ENCODE measurements at regions not wholly inside any gene's neighbourhood (a gene's known extent, or its start where the extent isn't known, plus 50 kb on each side); places are given as distances from the start of the nearest gene placed in this dataset.

DNA sequence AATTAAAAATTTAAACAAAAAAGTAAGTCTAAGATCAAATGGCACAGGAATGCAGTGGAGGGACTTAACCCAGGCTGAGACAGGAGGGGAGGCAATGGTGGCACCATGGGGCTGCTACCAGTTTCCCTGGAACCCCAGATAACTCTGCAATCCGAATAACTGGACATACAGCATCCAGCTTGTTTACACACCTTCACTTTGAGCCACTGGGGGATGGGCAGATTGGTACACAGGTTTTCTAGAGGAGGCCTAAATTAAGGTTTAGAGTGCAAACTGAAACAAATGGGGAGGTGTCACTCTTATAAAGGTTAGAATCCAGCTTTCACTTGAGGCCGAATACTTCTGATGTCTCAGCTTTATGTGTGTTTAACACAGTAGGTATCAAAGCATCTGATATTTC lies 189.3 kb upstream of the FN1 start:
- H3K9me3 Mint-ChIP-seq, result no peaks in the 10 kb centered on the region
- H3K36me3 Mint-ChIP-seq, result no peaks in the 10 kb centered on the region
- H3K4me1 Mint-ChIP-seq, result no peaks in the 10 kb centered on the region
- H3K4me3 Mint-ChIP-seq, result no peak overlapping the region
- H3K27me3 Mint-ChIP-seq, result peaks cover 3% of the 10 kb centered on the region
- H3K27ac Mint-ChIP-seq, result no peak overlapping the region

DNA sequence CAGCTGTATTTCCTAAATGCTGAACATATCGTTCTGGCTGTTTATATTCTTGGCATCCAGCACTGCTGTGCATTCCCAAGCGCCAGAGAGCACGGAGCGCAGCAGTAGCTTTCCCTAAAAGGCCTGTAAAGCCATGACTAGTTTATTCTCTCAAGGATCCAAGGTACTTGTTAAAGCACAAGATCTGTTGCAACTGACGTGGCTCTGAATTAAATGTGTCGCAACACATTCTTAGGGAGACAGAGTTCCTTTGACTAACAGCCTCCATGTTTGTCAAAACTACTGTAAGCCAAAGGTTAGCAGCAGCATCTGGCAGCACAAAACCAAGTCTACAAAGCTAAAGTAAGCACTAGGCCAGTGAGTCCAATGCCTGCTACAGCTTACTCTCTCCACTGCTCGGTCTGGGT lies 188.6 kb upstream of the FN1 start:
- peaks cover 5% of the 10 kb centered on the region for H3K4me1 Mint-ChIP-seq
- H3K36me3 Mint-ChIP-seq, result no peaks in the 10 kb centered on the region
- peaks cover 3% of the 10 kb centered on the region for H3K27me3 Mint-ChIP-seq
- H3K4me3 Mint-ChIP-seq, result no peak overlapping the region
- H3K9me3 Mint-ChIP-seq, result no peaks in the 10 kb centered on the region
- no peak overlapping the region for H3K27ac Mint-ChIP-seq

DNA sequence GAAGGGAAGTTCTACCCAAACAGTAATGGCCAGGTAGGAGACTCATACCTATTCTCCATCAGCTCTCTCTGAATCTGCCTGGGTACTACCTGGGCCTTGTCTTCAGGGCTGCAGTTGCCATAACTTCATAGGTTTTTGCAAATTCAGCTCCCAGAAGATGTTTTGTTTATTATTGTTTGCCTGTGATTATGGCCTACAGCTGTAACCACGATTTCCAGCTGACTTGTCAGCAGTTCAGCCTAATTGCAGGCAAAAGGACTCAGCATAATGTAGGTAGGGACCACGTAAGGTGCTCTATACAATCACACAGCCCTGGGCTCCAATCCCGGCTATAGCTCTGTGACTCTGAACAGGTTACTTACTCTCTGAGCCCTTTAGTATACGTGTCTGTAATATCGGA lies 187.0 kb upstream of the FN1 start:
- H3K4me1 Mint-ChIP-seq, result peaks cover 5% of the 10 kb centered on the region
- no peak overlapping the region for H3K4me3 Mint-ChIP-seq
- H3K9me3 Mint-ChIP-seq, result no peaks in the 10 kb centered on the region
- H3K27ac Mint-ChIP-seq, result no peak overlapping the region
- H3K27me3 Mint-ChIP-seq, result peaks cover 3% of the 10 kb centered on the region
- no peaks in the 10 kb centered on the region for H3K36me3 Mint-ChIP-seq

DNA sequence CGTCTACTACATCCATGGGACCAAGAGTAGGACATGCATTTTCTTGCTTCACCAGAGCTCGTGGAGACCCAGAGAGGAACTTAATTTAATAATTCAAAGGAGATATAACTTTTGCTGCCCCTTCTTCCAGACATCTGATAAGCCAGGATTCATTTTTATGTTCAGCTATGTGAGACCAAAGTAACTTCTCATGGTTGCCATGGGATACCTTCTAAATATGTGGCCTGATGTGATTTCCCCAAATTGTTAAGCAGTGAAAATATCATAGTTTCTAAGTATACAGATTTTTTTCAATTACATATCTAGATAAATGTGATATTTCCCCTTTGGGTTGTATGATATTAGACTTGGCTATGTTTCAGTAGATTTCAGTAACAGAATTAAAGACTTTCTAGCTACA lies 185.5 kb upstream of the FN1 start:
- Mint-ChIP-seq H3K4me1 (peaks cover 5% of the 10 kb centered on the region), H3K27me3 (peaks cover 3% of the 10 kb centered on the region), H3K4me3 (no peak overlapping the region), H3K9me3 (no peaks in the 10 kb centered on the region), H3K27ac (no peak overlapping the region), H3K36me3 (no peaks in the 10 kb centered on the region)

DNA sequence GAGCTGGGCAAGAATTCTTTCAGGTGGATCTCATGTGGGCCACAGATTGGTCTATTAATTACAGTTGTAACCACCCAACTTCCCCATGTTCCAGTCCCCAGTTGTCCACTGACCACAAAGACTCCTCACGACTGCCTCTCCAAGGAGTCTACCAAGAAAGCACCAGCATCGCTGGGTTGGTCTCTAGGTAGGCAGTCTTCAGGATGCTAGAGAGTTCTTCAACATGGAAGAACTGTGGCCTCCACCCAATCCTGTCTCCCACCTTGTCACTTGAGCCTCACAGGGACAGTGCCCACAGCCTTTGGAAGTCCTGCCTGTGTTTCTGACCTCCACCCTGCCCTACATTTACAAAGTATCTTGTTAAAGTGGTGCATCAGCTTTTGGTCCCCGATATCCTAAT lies 184.7 kb upstream of the FN1 start:
- H3K27ac Mint-ChIP-seq, result no peak overlapping the region
- no peaks in the 10 kb centered on the region for H3K9me3 Mint-ChIP-seq
- no peaks in the 10 kb centered on the region for H3K36me3 Mint-ChIP-seq
- H3K4me1 Mint-ChIP-seq, result peaks cover 5% of the 10 kb centered on the region
- H3K4me3 Mint-ChIP-seq, result no peak overlapping the region
- H3K27me3 Mint-ChIP-seq, result peaks cover 3% of the 10 kb centered on the region

- H3K9me3 Mint-ChIP-seq, result no peaks in the 10 kb centered on the region
- peaks cover 5% of the 10 kb centered on the region for H3K4me1 Mint-ChIP-seq
- H3K27me3 Mint-ChIP-seq, result peaks cover 3% of the 10 kb centered on the region
- peak overlapping the region; percentile 9 for H3K4me3 Mint-ChIP-seq
- no peaks in the 10 kb centered on the region for H3K36me3 Mint-ChIP-seq
- H3K27ac Mint-ChIP-seq, result no peak overlapping the region
These were observed 184.1 kb upstream of the FN1 start for GRCh38 chr2:215619989-215620388.

DNA sequence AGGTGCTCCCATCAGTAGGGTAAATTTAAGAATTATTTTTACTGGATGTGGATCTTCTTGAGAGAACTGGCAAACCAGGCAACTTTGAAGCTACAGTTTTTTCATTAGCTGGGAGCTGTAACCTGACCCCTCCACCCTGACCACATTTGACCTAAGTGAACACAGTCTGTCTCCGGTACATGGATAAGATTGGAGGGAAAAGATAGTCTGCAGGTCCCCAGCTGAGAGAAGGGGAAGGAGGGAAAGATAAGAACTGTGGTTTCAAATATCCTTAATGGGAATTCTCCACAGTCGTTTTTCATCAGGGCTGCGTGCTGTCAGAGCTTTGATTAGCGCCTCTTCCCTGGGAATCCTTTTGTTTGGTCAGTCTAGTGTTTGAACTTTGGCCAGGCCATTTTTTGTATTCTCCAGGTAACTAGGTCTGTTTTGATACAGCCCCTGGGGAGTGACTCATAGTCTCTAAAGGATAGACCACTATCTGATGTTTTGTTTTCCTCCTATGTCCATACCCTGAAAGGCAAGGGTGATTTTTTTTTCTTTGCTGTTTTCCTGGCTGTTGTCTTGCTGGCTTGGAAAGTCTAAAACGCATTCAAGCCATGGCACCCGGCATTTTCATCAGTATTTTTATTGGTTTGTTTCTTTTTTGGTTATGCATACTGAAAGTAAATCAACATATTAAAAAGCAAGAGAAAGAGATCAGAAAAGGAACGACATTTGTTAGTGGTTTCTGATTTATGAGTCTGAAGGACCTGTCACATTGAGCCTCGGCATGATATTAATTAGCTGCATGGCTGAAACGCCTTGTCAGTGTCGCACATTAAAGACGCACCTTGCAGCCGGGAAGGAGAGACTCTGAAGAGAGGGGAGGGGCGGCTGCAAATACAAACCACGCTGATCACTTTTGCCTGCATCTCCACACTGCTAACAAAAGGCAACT lies 183.4 kb upstream of the FN1 start:
- Mint-ChIP-seq H3K27me3 (peaks cover 3% of the 10 kb centered on the region), H3K27ac (no peak overlapping the region), H3K4me1 (peaks cover 5% of the 10 kb centered on the region), H3K4me3 (peak overlapping the region; percentile 9), H3K9me3 (no peaks in the 10 kb centered on the region), H3K36me3 (no peaks in the 10 kb centered on the region)

- no peaks in the 10 kb centered on the region for H3K9me3 Mint-ChIP-seq
- H3K36me3 Mint-ChIP-seq, result no peaks in the 10 kb centered on the region
- no peak overlapping the region for H3K27ac Mint-ChIP-seq
- H3K4me1 Mint-ChIP-seq, result peaks cover 5% of the 10 kb centered on the region
- H3K4me3 Mint-ChIP-seq, result no peak overlapping the region
- peaks cover 3% of the 10 kb centered on the region for H3K27me3 Mint-ChIP-seq
These were observed 182.3 kb upstream of the FN1 start for GRCh38 chr2:215618145-215618544.

DNA sequence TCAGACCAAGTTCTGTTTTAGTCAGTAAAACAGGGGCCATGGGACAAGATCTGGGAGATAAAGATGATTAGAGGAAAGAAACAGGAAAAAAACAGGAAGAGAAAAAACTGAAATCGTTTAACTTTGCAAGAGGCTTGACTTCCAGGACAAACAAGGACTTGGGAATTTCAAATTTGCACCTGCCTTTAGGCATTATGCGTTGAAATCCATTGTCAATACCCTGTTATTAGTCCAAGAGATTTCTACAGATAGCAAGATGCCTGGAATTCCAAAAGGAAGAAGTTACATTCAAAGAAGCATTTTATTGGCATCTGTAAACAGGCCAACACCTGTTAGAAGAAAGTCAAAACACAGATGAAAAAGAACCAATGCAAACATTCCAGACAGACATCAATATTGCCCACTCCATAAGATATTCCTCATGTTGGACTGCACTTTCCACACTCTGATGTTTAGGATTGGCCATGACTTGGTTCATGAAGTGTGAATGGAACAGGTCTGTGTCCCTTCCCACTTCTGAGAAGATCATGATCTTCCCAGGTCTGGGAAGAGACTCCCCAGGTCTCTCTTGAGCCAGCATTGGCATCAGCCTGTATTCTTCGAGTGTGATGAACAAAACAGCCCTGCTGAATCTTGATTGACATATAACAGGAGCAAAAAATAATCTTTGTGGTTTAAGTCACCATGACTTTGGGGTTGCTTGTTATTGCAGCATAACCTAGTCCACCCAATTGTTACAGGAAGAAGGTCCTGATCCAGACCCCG lies 181.4 kb upstream of the FN1 start:
- H3K4me3 Mint-ChIP-seq, result no peak overlapping the region
- peaks cover 5% of the 10 kb centered on the region for H3K4me1 Mint-ChIP-seq
- no peaks in the 10 kb centered on the region for H3K36me3 Mint-ChIP-seq
- no peaks in the 10 kb centered on the region for H3K9me3 Mint-ChIP-seq
- H3K27ac Mint-ChIP-seq, result no peak overlapping the region
- peaks cover 3% of the 10 kb centered on the region for H3K27me3 Mint-ChIP-seq

DNA sequence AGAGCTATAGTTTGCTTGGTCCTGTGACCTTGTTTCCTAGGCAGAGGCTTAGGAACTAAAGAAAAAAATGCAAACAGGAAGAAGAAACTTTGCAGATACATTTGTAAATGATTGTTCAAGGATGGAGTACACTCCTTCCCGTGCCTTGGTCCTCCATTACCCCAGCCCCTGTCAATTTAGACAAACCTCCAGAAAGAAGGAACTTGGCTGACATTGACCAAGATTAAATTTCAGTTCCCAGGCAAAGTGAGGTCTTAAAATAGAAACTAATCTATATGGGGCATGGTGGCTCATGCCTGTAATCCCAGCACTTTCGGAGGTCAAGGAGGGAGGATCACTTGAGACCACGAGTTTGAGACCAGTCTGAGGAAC lies 179.9 kb upstream of the FN1 start:
- Mint-ChIP-seq H3K27me3 (peaks cover 3% of the 10 kb centered on the region), H3K9me3 (no peaks in the 10 kb centered on the region), H3K4me3 (no peak overlapping the region), H3K4me1 (peaks cover 5% of the 10 kb centered on the region), H3K36me3 (no peaks in the 10 kb centered on the region), H3K27ac (no peak overlapping the region)

DNA sequence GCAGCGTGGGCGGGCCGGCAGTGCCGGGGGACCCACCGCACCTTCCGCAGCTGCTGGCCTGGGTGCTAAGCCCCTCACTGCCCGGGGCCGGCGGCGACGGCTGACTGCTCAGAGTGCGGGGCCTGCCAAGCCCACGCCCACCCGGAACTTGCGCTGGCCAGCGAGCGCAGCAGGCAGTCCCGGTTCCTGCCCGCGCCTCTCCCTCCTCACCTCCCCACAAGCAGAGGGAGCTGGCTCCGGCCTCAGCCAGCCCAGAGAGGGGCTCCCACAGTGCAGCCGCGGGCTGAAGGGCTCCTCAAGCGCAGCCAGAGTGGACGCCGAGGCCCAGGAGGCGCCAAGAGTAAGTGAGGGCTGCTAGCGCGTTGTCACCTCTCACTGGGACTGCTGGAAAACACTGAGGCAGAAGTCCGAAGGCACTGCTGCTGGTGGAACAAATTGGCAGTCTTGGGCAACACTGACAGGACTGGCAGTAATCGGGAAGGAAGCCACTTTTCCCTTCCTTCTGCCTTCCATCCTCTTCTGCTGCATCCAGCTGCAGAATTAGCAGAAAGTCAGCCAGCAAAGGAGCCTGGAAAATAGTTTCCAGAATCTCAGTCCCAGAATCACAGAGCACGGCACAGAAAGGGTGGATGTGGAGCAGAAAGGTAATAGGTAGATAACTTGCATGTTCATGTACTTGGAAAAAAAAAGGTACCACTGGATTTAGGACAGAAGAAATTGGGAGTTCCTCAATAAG lies 179.4 kb upstream of the FN1 start:
- Mint-ChIP-seq H3K27me3 (no peaks in the 10 kb centered on the region), H3K36me3 (no peaks in the 10 kb centered on the region), H3K27ac (no peak overlapping the region), H3K9me3 (no peaks in the 10 kb centered on the region), H3K4me1 (peaks cover 5% of the 10 kb centered on the region), H3K4me3 (no peak overlapping the region)

- Mint-ChIP-seq H3K36me3 (no peaks in the 10 kb centered on the region), H3K4me1 (no peaks in the 10 kb centered on the region), H3K27me3 (no peaks in the 10 kb centered on the region), H3K9me3 (no peaks in the 10 kb centered on the region), H3K4me3 (no peak overlapping the region), H3K27ac (no peak overlapping the region)
These were observed 178.4 kb upstream of the FN1 start for GRCh38 chr2:215614296-215614695.

DNA sequence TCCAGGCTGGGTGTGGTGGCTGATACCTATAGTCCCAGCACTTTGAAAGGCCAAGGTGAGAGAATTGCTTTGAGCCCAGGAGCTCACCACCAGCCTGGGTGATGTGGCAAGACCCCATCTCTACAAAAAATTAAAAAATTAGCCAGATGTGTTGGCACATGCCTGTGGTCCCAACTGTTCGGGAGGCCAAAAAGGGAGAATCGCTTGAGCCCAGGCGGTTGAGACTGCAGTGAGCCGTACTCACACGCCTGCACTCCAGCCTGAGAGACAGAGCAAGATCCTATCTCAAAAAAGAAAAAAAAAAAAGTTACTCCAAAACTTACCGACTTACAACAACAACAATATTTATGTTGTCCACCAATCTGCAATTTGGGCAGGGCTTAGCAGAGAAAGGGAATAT lies 178.0 kb upstream of the FN1 start:
- Mint-ChIP-seq H3K4me1 (no peaks in the 10 kb centered on the region), H3K36me3 (no peaks in the 10 kb centered on the region), H3K27ac (no peak overlapping the region), H3K9me3 (no peaks in the 10 kb centered on the region), H3K4me3 (no peak overlapping the region), H3K27me3 (no peaks in the 10 kb centered on the region)

DNA sequence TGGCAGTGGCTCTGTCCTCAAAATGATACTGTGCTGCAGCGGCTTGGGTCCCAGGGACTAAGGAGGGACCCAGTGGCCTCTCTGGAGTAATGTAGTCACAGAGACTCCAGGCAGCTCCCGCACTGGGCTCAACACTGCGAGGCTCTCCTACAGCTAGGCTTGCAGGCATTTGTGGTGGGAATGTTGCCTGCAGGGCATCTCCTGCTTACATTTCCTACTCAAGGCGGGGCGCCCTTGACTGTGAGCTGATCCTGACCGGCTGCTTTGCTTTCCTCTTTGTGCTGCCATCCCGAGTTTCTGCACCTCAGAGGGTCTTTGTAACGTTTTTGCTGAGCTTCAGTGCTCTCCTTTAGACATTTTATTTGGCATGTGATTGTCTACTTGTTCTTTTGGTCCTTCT lies 177.4 kb upstream of the FN1 start:
- H3K4me1 Mint-ChIP-seq, result no peaks in the 10 kb centered on the region
- H3K27me3 Mint-ChIP-seq, result no peaks in the 10 kb centered on the region
- H3K36me3 Mint-ChIP-seq, result no peaks in the 10 kb centered on the region
- no peaks in the 10 kb centered on the region for H3K9me3 Mint-ChIP-seq
- no peak overlapping the region for H3K4me3 Mint-ChIP-seq
- H3K27ac Mint-ChIP-seq, result no peak overlapping the region

DNA sequence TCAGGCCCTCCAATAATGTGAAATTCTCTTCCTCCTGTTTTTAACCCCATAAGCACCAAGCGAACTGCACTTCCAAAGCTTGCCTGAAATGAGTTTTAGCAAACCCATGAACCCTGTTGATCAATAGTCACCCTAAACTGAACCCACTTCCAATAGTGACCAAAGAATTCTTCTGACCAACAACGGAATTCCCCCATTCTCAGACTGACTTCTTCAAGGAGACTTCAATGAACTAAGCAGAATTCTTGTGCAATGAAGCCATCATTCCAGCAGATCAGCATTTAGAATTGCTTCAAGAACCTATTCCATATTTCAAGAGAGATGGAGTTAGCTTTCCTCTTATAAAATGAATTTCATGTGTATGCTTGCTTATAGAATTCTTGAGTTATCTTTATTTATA lies 176.9 kb upstream of the FN1 start:
- H3K27ac Mint-ChIP-seq, result no peak overlapping the region
- no peaks in the 10 kb centered on the region for H3K4me1 Mint-ChIP-seq
- H3K4me3 Mint-ChIP-seq, result no peak overlapping the region
- H3K36me3 Mint-ChIP-seq, result no peaks in the 10 kb centered on the region
- no peaks in the 10 kb centered on the region for H3K27me3 Mint-ChIP-seq
- no peaks in the 10 kb centered on the region for H3K9me3 Mint-ChIP-seq
